GM12878 (cell line): ENCODE measurements at regions not wholly inside any gene's neighbourhood (a gene's known extent, or its start where the extent isn't known, plus 50 kb on each side); places are given as distances from the start of the nearest gene placed in this dataset.

Experiments used
- ATAC-seq: fragments of 200-7000 bp; cut with Tn5 transposase; 3 replicates; pipeline ENCODE4 v1.9.1; 2020; ENCODE audit warnings: mild to moderate bottlenecking, moderate library complexity
- BruUV-seq: library from RNA; stranded (reverse); fragments of 400-500 nt; replicated peaks from 2 replicates; lab custom pipeline; 2021; lab: Mats Ljungman, UMichigan
- CTCF ChIA-PET: fragments of 300-600 bp; sonication (Branson Sonifier 250); formaldehyde crosslinking; extraction: SDS; loops from one replicate; lab custom pipeline; 2021; ENCODE audit warnings: inconsistent platforms; lab: Yijun Ruan, JAX
- POLR2A ChIA-PET: fragments of 350-600 bp; formaldehyde crosslinking; extraction: SDS; loops from one replicate; lab custom pipeline; 2021; ENCODE audit warnings: inconsistent platforms; lab: Charles Lee
- RAD21 ChIA-PET: fragments of 300-600 bp; sonication (Branson Sonifier 250); formaldehyde crosslinking; loops from one replicate; lab custom pipeline; 2023; ENCODE audit warnings: antibody characterized with exemption; ENCODE audit not compliant: unreplicated experiment; lab: Charles Lee
- SMC1A ChIA-PET: fragments of 300-600 bp; sonication (Branson Sonifier 250); formaldehyde crosslinking; loops from one replicate; lab custom pipeline; 2023; ENCODE audit not compliant: unreplicated experiment, uncharacterized antibody; lab: Charles Lee
- DNase-seq: peaks from one replicate; pipeline ENCODE4 v3.0.0-alpha.2; 2011; ENCODE audit warnings: low read depth, low spot score
- FAIRE-seq: peaks from 3 replicates; lab custom pipeline; 2011; peaks lifted over from hg19 to GRCh38; lab: Jason Lieb, UNC
- H2AFZ ChIP-seq: 2 replicates; pipeline ENCODE4 v1.6.0; 2011; ENCODE audit warnings: low read depth, low read length, control low read depth; ENCODE audit not compliant: control insufficient read depth
- H3K27ac ChIP-seq: 2 replicates; pipeline ENCODE4 v1.5.1; 2011; ENCODE audit warnings: control low read depth; ENCODE audit not compliant: control insufficient read depth, insufficient read depth
- H3K27me3 ChIP-seq, 2 experiments: replicated peaks in 1 of 2; 2 replicates each; pipeline versions ENCODE4 v1.6.0 to v1.6.1; 2011; ENCODE audit warnings: low read length in 1 of 2; ENCODE audit not compliant: control insufficient read depth in 2 of 2, insufficient read depth in 2 of 2
- H3K36me3 ChIP-seq, 2 experiments: 2 replicates each; pipeline ENCODE4 v1.5.1; 2011; ENCODE audit warnings: low read length in 1 of 2; ENCODE audit not compliant: control insufficient read depth in 2 of 2, insufficient read depth in 2 of 2
- H3K4me1 ChIP-seq: 2 replicates; pipeline ENCODE4 v1.6.1; 2011; ENCODE audit warnings: mild to moderate bottlenecking, low read length, moderate library complexity, mixed read lengths; ENCODE audit not compliant: control insufficient read depth, insufficient read depth
- H3K4me2 ChIP-seq: 2 replicates; pipeline ENCODE4 v1.6.0; 2011; ENCODE audit warnings: control low read depth; ENCODE audit not compliant: control insufficient read depth, insufficient read depth
- H3K4me3 ChIP-seq: fragments of 200-600 bp; sonication (generic); 2 replicates; pipeline ENCODE4 v1.5.1; 2016
- H3K79me2 ChIP-seq: 2 replicates; pipeline ENCODE4 v1.6.0; 2011; ENCODE audit warnings: low read length; ENCODE audit not compliant: control insufficient read depth, insufficient read depth
- H3K9ac ChIP-seq: 2 replicates; pipeline ENCODE4 v1.8.0; 2011; ENCODE audit warnings: low read length, control low read depth, mixed read lengths; ENCODE audit not compliant: control insufficient read depth, insufficient read depth
- H3K9me3 ChIP-seq: replicated peaks from 3 replicates; pipeline ENCODE4 v1.5.1; 2011; ENCODE audit warnings: mild to moderate bottlenecking, low read length; ENCODE audit not compliant: control insufficient read depth, insufficient read depth
- H4K20me1 ChIP-seq: 2 replicates; pipeline ENCODE4 v1.6.0; 2011; ENCODE audit not compliant: control insufficient read depth, insufficient read depth
- ASH2L ChIP-seq: fragments of 300-600, 200-600 bp; sonication (generic); IDR thresholded peaks from 2 replicates; pipeline ENCODE4 v1.6.1; 2017; ENCODE audit warnings: low read depth, mild to moderate bottlenecking, borderline replicate concordance
- CUX1 ChIP-seq: IDR thresholded peaks from 2 replicates; pipeline ENCODE4 v1.6.1; 2012; ENCODE audit warnings: improper control_type of control experiment, low read depth, low read length; ENCODE audit not compliant: insufficient replicate concordance
- EP300 ChIP-seq, 2 experiments: fragments of 150-350 bp in 1 of 2; IDR thresholded peaks; 2 replicates each; pipeline ENCODE4 v1.6.1; 2011 to 2012; ENCODE audit warnings: low read depth in 2 of 2, low read length in 2 of 2, borderline replicate concordance in 1 of 2, improper control_type of control experiment in 1 of 2, inconsistent platforms in 1 of 2; ENCODE audit not compliant: control insufficient read depth in 1 of 2
- IKZF1 ChIP-seq: fragments of 450-650 bp; conservative IDR thresholded peaks from 2 replicates; pipeline ENCODE4 v1.6.1; 2017; ENCODE audit warnings: antibody characterized with exemption, mild to moderate bottlenecking
- NFYB ChIP-seq: IDR thresholded peaks from 2 replicates; pipeline ENCODE4 v1.6.1; 2011; ENCODE audit warnings: low read depth, mild to moderate bottlenecking, low read length, improper control_type of control experiment, moderate library complexity; ENCODE audit not compliant: insufficient read depth
- PAX8 ChIP-seq: fragments of 450-650 bp; IDR thresholded peaks from 2 replicates; pipeline ENCODE4 v1.6.1; 2017; ENCODE audit warnings: mild to moderate bottlenecking, moderate library complexity
- PRDM15 ChIP-seq: fragments of 450-650 bp; formaldehyde crosslinking; IDR thresholded peaks from 2 replicates; pipeline ENCODE4 v1.4.0; 2020; ENCODE audit warnings: mild to moderate bottlenecking, moderate library complexity
- RAD51 ChIP-seq: fragments of 450-650 bp; IDR thresholded peaks from 2 replicates; pipeline ENCODE4 v1.6.1; 2016; ENCODE audit warnings: moderate library complexity, mild to moderate bottlenecking, inconsistent platforms
- RFX5 ChIP-seq: IDR thresholded peaks from 2 replicates; pipeline ENCODE4 v1.6.1; 2011; ENCODE audit warnings: low read depth, low read length, improper control_type of control experiment
- SMAD5 ChIP-seq: IDR thresholded peaks from 2 replicates; pipeline ENCODE4 v1.6.1; 2016; ENCODE audit warnings: antibody characterized with exemption, low read depth
- SMARCA5 ChIP-seq: fragments of 450-650 bp; IDR thresholded peaks from 2 replicates; pipeline ENCODE4 v1.6.1; 2017; ENCODE audit warnings: mild to moderate bottlenecking
- ZBTB33 ChIP-seq: fragments of 450-650 bp; IDR thresholded peaks from 2 replicates; pipeline ENCODE4 v1.6.1; 2017; ENCODE audit warnings: mild to moderate bottlenecking
- ZNF24 ChIP-seq: fragments of 450-650 bp; IDR thresholded peaks from 2 replicates; pipeline ENCODE4 v1.6.1; 2017; ENCODE audit warnings: antibody characterized with exemption, mild to moderate bottlenecking
- ZNF384 ChIP-seq: IDR thresholded peaks from 2 replicates; pipeline ENCODE4 v1.6.1; 2012; ENCODE audit warnings: low read depth, mild to moderate bottlenecking, low read length, improper control_type of control experiment, borderline replicate concordance
- ZNF622 ChIP-seq: fragments of 450-650 bp; IDR thresholded peaks from 2 replicates; pipeline ENCODE4 v1.6.1; 2017; ENCODE audit warnings: mild to moderate bottlenecking, inconsistent platforms
- ZSCAN29 ChIP-seq: fragments of 450-650 bp; IDR thresholded peaks from 2 replicates; pipeline ENCODE4 v1.6.1; 2017; ENCODE audit warnings: mild to moderate bottlenecking, moderate library complexity
- WGBS: methylation state at CpG from one replicate; pipeline ENCODE4 v1.1.6; 2016; ENCODE audit warnings: low lambda C conversion rate; ENCODE audit not compliant: insufficient replicate concordance, insufficient coverage; ENCODE audit errors: missing lambda C conversion rate; 5-methylcytosine and 5-hydroxymethylcytosine counted together
- in situ Hi-C: fragments of 300-500 bp; cut with MboI; formaldehyde crosslinking; loops from 9 replicates; pipeline ENCODE4 v1.14.3; 2018; ENCODE audit warnings: mixed read lengths
- intact Hi-C: fragments of 100-400 bp; cut with micrococcal nuclease; formaldehyde crosslinking; loops from one replicate; pipeline ENCODE4 v1.14.2; 2022; ENCODE audit not compliant: unreplicated experiment

- Histone ChIP-seq H3K27ac (no peak overlapping the region), H3K36me3 (no peaks in the 10 kb centered on the region), H4K20me1 (no peaks in the 10 kb centered on the region), H3K9me3 (no peaks in the 10 kb centered on the region), H3K9ac (no peak overlapping the region), H3K4me3 (no peak overlapping the region), H3K27me3 (no peaks in the 10 kb centered on the region), H3K4me2 (no peak overlapping the region), H3K4me1 (no peaks in the 10 kb centered on the region), H3K79me2 (no peaks in the 10 kb centered on the region), H2AFZ (no peak overlapping the region)
- in situ Hi-C loops = no loop called here
- ChIA-PET RAD21 (no interaction called here), CTCF (no interaction called here), SMC1A (interaction anchor here (1.5 kb wide), 1 partner anchor 13 kb away, joined by 10 read pairs; no protein-coding TSS in a partner anchor), POLR2A (no interaction called here)
- WGBS = 6% methylated on average over 1 of the region's 1 CpG
- ATAC-seq (no peak), FAIRE-seq (no peak), DNase-seq (no peak)
- no TSS peak for BruUV-seq
- intact Hi-C loops = no loop called here
- TF ChIP-seq SMARCA5 = no peak
- TF ChIP-seq RAD51 = no peak
- TF ChIP-seq CUX1 = no peak
- TF ChIP-seq ZNF622 = no peak
- TF ChIP-seq ZNF24 = no peak
- TF ChIP-seq ZBTB33 = no peak
- no peak for TF ChIP-seq EP300 (IDR thresholded peaks at IDR 0.05; ENCODE audit: borderline replicate concordance in 1 of 2, control insufficient read depth in 1 of 2, low read depth in 2 of 2, low read length in 2 of 2)
- TF ChIP-seq ASH2L = no peak
- no peak for TF ChIP-seq RFX5
- TF ChIP-seq IKZF1 = no peak
- TF ChIP-seq NFYB = no peak
- no peak for TF ChIP-seq PAX8
- no peak for TF ChIP-seq ZNF384
- no peak for TF ChIP-seq ZSCAN29
- no peak for TF ChIP-seq PRDM15 (CRISPR knock-in tag)
- TF ChIP-seq SMAD5 = no peak
Measured at GRCh38 chr6:22457996-22458395, 111.4 kb upstream of the HDGFL1 start.
